ENCODE measurements at regions not wholly inside any gene's neighbourhood (a gene's known extent, or its start where the extent isn't known, plus 50 kb on each side); places are given as distances from the start of the nearest gene placed in this dataset.

DNA sequence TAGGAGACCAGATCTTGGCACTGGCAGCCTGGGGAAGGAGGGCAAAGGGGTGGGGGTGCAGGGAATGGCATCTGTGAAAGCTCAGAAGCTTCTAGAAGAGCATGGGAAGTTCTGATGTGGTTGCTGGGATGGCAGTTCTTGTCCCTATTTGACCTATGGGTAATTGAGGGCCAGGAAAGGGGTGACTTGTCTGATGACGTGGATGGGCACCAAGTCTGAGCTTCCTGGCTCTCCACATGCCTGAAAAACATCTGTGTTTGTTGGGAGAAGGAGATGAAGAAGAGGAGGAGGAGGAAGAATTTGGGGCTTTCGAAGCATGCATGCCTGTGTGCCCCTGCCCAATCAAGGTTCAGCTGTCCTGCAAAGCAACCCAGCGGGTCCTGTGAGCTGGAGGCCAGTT, 158.8 kb downstream of the SMAD6 start:
- DNase-seq (ENCODE audit: low spot score): no peak
- TF ChIP-seq, protein P1, sequence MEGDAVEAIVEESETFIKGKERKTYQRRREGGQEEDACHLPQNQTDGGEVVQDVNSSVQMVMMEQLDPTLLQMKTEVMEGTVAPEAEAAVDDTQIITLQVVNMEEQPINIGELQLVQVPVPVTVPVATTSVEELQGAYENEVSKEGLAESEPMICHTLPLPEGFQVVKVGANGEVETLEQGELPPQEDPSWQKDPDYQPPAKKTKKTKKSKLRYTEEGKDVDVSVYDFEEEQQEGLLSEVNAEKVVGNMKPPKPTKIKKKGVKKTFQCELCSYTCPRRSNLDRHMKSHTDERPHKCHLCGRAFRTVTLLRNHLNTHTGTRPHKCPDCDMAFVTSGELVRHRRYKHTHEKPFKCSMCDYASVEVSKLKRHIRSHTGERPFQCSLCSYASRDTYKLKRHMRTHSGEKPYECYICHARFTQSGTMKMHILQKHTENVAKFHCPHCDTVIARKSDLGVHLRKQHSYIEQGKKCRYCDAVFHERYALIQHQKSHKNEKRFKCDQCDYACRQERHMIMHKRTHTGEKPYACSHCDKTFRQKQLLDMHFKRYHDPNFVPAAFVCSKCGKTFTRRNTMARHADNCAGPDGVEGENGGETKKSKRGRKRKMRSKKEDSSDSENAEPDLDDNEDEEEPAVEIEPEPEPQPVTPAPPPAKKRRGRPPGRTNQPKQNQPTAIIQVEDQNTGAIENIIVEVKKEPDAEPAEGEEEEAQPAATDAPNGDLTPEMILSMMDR (IDR thresholded peaks at IDR 0.05; ENCODE audit: extremely low read depth, missing control alignments): no peak

DNA sequence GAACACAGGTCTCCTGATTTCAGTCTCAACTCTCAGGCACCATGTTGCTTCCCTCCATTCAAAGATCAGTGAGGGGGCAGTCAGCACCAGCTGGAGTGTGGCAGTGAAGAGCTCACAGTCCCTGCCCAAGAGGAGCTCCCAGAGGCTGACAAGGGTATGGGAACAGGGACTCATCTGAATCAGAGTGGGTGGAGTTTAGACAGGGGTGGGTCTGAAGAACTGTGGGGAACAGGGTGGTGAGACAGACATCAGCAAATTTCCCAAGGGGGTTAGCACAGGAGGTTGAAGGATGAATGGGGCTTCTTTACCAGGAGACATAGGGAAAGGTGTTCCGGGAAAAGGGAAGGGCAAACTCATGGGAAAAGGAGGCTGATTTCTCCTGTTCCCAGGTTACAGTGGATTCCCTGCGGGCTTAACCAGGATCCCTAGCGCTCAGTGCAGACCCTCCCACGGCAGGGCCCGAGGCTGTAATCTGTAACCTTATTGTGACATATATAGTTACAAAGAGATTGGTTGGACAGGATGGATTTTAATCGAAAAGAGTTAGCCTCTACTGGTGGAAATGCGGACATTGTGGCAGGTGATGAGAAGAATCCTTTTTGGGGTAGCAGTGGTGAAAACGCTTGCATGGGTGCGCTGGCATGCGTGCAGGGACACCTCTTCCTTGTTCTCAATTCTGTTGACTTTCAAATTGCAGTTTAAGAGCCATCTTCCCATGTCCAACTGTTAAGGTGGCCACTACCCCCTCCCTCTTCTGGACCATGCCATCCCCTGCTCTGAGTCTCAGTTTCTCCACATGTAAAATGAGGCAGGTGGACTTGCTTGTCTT, 160.3 kb downstream of the SMAD6 start:
- DNase-seq (ENCODE audit: low spot score): no peak
- TF ChIP-seq, protein P1 (IDR thresholded peaks at IDR 0.05; ENCODE audit: extremely low read depth, missing control alignments): no peak

DNA sequence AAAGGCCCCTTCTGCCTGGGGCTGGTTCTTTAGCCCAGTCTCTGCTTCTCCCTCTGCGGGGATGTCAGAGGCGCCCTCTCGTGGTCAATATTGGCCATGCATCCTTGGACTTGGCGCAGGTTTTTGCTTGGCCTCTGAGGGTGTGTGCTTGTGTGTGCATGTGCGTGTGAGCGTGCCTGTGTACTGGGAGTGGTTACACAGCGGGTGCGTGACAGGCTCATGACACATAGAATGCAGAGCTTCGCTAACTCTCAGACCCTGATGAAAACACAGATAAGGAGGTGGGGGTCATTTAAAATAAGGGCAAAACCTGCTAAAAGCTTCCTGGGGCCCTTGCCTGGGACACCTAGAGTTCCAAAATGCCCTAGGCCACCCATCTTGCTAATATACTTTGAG, 160.9 kb downstream of the SMAD6 start:
- TF ChIP-seq, protein P1 (IDR thresholded peaks at IDR 0.05; ENCODE audit: extremely low read depth, missing control alignments): peak; percentile 89

DNA sequence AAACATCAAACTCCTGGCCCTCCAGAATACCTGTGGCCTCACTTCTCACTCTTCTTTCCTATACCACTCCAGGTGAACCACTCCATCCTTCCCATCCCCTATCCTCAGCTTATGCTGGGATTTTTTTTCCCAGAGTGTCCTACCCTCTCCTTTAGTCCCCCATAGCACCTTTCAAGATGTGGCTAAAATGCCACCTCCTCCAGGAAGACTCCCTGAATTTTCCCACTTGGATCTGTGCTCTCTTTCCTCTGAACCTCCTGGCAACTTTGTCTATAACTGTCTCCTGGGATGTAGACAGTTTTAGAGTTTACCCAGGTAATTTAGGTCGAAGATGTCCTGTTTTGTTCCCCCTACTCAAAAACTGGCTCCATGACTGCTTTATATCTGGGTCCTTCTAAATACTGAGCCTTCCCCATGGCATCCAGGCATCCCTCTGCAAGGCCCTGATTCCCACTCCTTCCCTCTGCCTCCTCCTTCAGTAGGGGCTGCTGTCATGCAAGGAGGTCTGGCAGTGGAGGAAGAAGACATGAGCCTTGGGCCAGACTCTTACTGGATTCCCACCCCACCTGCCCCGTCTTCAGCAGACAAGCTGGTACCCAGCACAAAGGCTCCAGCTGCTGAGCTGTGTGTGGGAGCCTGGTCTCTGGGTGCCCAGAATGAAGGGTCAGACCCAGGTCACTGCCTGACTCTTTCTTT, 161.5 kb downstream of the SMAD6 start:
- TF ChIP-seq, protein P1 (IDR thresholded peaks at IDR 0.05; ENCODE audit: extremely low read depth, missing control alignments): no peak
- no peak for DNase-seq (ENCODE audit: low spot score)

More for the DNA sequence above, 160.9 kb downstream of the SMAD6 start:
- DNase-seq (ENCODE audit: low spot score): peak; percentile 77

DNA sequence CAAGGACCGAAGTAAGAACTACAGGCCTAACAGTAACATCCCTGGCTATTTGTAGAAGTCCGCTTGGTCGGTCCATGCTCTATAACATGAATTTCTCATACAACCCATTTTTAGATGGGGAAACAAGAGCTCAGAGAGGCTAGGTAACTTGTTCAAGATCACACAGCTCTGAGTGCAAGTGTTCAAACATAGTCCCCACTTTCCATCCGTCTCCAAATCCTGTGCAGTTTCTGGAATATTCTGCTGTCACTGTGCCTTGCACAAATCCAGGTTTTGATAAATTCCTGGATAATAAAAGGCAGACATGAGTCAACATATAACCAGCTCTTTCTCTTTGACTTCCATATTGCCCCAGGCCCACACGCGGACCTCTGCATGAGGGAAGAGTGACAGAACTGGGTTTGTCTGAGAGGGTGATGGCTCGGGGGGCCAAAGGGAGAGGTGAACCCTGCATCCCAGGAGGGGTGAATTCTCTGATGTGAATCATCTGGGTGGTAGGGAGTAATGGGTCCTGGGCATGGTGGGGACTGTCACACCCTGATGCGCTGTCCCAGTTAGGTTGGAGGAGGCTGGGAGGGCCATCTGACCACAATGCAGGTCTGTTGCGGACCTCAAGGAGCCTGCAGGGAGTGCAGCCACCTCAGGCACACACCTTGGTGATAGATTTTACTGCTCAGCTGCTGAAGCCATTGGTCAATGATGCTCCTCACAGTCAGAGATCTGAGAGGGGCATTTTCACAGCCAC, 162.2 kb downstream of the SMAD6 start:
- DNase-seq (ENCODE audit: low spot score): no peak
- TF ChIP-seq, protein P1 (IDR thresholded peaks at IDR 0.05; ENCODE audit: extremely low read depth, missing control alignments): no peak

DNA sequence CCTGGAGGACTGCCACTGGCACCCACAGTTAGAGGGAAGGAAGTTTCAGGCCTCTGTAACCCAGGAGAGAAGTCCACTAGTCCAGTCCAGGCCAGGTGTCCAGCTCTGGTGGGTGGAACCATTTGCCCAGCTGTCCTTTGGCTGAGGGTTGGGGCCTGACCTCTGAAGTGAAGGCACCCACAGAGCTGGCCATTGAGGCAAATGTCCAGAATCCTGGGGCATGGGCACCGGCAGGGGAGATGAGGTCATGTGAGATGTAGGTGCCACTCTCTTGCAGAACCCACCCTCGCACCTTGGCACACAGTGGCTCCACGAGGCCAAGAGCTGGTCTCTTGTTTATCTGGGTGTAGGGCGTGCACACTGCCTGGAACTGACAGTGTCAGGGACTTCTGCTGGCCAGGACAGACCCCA, 162.8 kb downstream of the SMAD6 start:
- DNase-seq (ENCODE audit: low spot score): no peak
- TF ChIP-seq, protein P1 (IDR thresholded peaks at IDR 0.05; ENCODE audit: extremely low read depth, missing control alignments): no peak

Measured in GM20000 (cell line).